Left lung (tissue), 4 donors: ENCODE measurements at regions not wholly inside any gene's neighbourhood (a gene's known extent, or its start where the extent isn't known, plus 50 kb on each side); places are given as distances from the start of the nearest gene placed in this dataset.

ENCODE experiments used
- ATAC-seq: fragments of 200-7000 bp; cut with Tn5 transposase; one replicate; pipeline ENCODE4 v1.9.1; 2020; ENCODE audit warnings: moderate library complexity
- DNase-seq, 4 donors: peaks; one replicate each; pipeline ENCODE4 v3.0.0-alpha.2; 2013 to 2020
- H3K27ac ChIP-seq, 2 donors: fragments of 200-600 bp; sonication (generic) in 1 of 2; one replicate each; pipeline versions ENCODE4 v1.5.0 to v1.8.0; 2020 to 2021
- H3K27me3 ChIP-seq, 2 donors: fragments of 200-600 bp; sonication (generic) in 1 of 2; one replicate each; pipeline versions ENCODE4 v1.5.0 to v1.8.0; 2020 to 2021
- H3K36me3 ChIP-seq, 2 donors: fragments of 200-600 bp; sonication (generic) in 1 of 2; one replicate each; pipeline versions ENCODE4 v1.5.0 to v1.8.0; 2020 to 2021
- H3K4me1 ChIP-seq, 2 donors: fragments of 200-600 bp; one replicate each; pipeline ENCODE4 v1.8.0; 2021
- H3K4me3 ChIP-seq, 2 donors: fragments of 200-600 bp; sonication (generic) in 1 of 2; one replicate each; pipeline versions ENCODE4 v1.5.0 to v1.8.0; 2020 to 2021; ENCODE audit warnings: mild to moderate bottlenecking in 1 of 2
- H3K9me3 ChIP-seq, 2 donors: fragments of 200-600 bp; sonication (generic) in 1 of 2; one replicate each; pipeline versions ENCODE4 v1.5.0 to v1.8.0; 2020 to 2021
- CTCF ChIP-seq, 2 donors: fragments of 200-600 bp; sonication (generic) in 1 of 2; IDR thresholded peaks; one replicate each; pipeline versions ENCODE4 v1.5.0 to v1.8.0; 2021; ENCODE audit warnings: antibody characterized with exemption in 2 of 2
- intact Hi-C, 2 donors: fragments of 100-400 bp; cut with DNase I; formaldehyde crosslinking; loops; one replicate each; pipeline versions ENCODE4 v1.11.2 to v1.14.2; 2022
- donor health status: DM: no; HTN: yes; CAD: no.
- donor health status: DM: no; HTN: no; CAD: no.

GRCh38 chr11:109077291-109077920 lies 344.6 kb upstream of the C11orf87 start:
- Histone ChIP-seq H3K27ac (no peak overlapping the region), H3K27me3 (no peaks in the 10 kb centered on the region), H3K4me3 (no peak overlapping the region), H3K4me1 (no peaks in the 10 kb centered on the region), H3K36me3 (no peaks in the 10 kb centered on the region), H3K9me3 (no peaks in the 10 kb centered on the region)
- intact Hi-C loops: no loop called here
- TF ChIP-seq CTCF (IDR thresholded peaks at IDR 0.05): no peak
- DNase-seq: no peak
- ATAC-seq: no peak

GRCh38 chr11:109085708-109086373 lies 336.1 kb upstream of the C11orf87 start:
- TF ChIP-seq CTCF (IDR thresholded peaks at IDR 0.05): no peak
- ATAC-seq: no peak

GRCh38 chr11:109086931-109087330 lies 335.1 kb upstream of the C11orf87 start:
- Histone ChIP-seq H3K27me3 (no peaks in the 10 kb centered on the region), H3K36me3 (no peaks in the 10 kb centered on the region), H3K27ac (no peak overlapping the region), H3K4me1 (no peaks in the 10 kb centered on the region), H3K9me3 (peaks cover 0 to 7% of the 10 kb centered on the region in 2 donors), H3K4me3 (no peak overlapping the region)
- TF ChIP-seq CTCF (IDR thresholded peaks at IDR 0.05): no peak
- intact Hi-C loops: no loop called here
- ATAC-seq (no peak), DNase-seq (no peak)

More at GRCh38 chr11:109085708-109086373, 336.1 kb upstream of the C11orf87 start:
- no peaks in the 10 kb centered on the region for H3K36me3 ChIP-seq
- no peak overlapping the region for H3K27ac ChIP-seq
- intact Hi-C loops: no loop called here
- H3K27me3 ChIP-seq: no peaks in the 10 kb centered on the region
- no peak for DNase-seq
- no peaks in the 10 kb centered on the region for H3K4me1 ChIP-seq
- H3K4me3 ChIP-seq: no peak overlapping the region
- peaks cover 0 to 7% of the 10 kb centered on the region in 2 donors for H3K9me3 ChIP-seq

GRCh38 chr11:109088086-109088485 lies 333.9 kb upstream of the C11orf87 start:
- Histone ChIP-seq H3K36me3 (no peaks in the 10 kb centered on the region), H3K27ac (no peak overlapping the region), H3K4me1 (no peaks in the 10 kb centered on the region), H3K27me3 (no peaks in the 10 kb centered on the region), H3K9me3 (peaks cover 0 to 7% of the 10 kb centered on the region in 2 donors), H3K4me3 (no peak overlapping the region)
- TF ChIP-seq CTCF (IDR thresholded peaks at IDR 0.05): no peak
- intact Hi-C loops: no loop called here
- ATAC-seq (no peak), DNase-seq (no peak)

- Histone ChIP-seq H3K4me1 (no peaks in the 10 kb centered on the region), H3K27ac (no peak overlapping the region), H3K27me3 (no peaks in the 10 kb centered on the region), H3K36me3 (no peaks in the 10 kb centered on the region), H3K4me3 (no peak overlapping the region), H3K9me3 (peaks cover 0 to 1% of the 10 kb centered on the region in 2 donors)
- intact Hi-C loops: no loop called here
- no peak for ATAC-seq
- TF ChIP-seq CTCF (IDR thresholded peaks at IDR 0.05): no peak
- no peak for DNase-seq
Observed at GRCh38 chr11:109089144-109089543, 332.8 kb upstream of the C11orf87 start.
